ENCODE measurements at regions not wholly inside any gene's neighbourhood (a gene's known extent, or its start where the extent isn't known, plus 50 kb on each side); places are given as distances from the start of the nearest gene placed in this dataset.

GRCh38 chr12:17361224-17361623 lies 728.8 kb downstream of the RERGL start:
- TF ChIP-seq POLR2AphosphoS5 (IDR thresholded peaks at IDR 0.05) (no peak), CTCF (IDR thresholded peaks at IDR 0.05) (no peak), POLR2A (IDR thresholded peaks at IDR 0.05) (no peak), EP300 (IDR thresholded peaks at IDR 0.05; ENCODE audit: low read depth) (no peak)
- intact Hi-C loops (cut with DNase I; ENCODE audit: low total_unique reads) = no loop called here
- Histone ChIP-seq H3K27ac (no peak overlapping the region), H3K27me3 (no peaks in the 10 kb centered on the region), H3K9me3 (no peaks in the 10 kb centered on the region), H3K36me3 (no peaks in the 10 kb centered on the region), H3K4me3 (no peak overlapping the region), H3K4me1 (no peaks in the 10 kb centered on the region)
- no peak for DNase-seq
- in situ Hi-C loops (cut with MboI; ENCODE audit: low pct_ligation_motif_present in 1 of 4, low pct_unique_long_range_greater_than_20kb in 1 of 4, low sequenced_read_pairs in 3 of 4) = no loop called here
- 67 to 71% methylated on average over 3 of the region's 3 CpGs for WGBS, 2 donors (ENCODE audit: low coverage in 1 of 2)

GRCh38 chr12:17358835-17359234 lies 731.2 kb downstream of the RERGL start:
- Histone ChIP-seq H3K27me3 (no peaks in the 10 kb centered on the region), H3K36me3 (no peaks in the 10 kb centered on the region), H3K27ac (no peak overlapping the region), H3K9me3 (no peaks in the 10 kb centered on the region), H3K4me1 (no peaks in the 10 kb centered on the region), H3K4me3 (no peak overlapping the region)
- in situ Hi-C loops (cut with MboI; ENCODE audit: low pct_ligation_motif_present in 1 of 4, low pct_unique_long_range_greater_than_20kb in 1 of 4, low sequenced_read_pairs in 3 of 4) = no loop called here
- WGBS, 2 donors (ENCODE audit: low coverage in 1 of 2) = 20 to 46% methylated on average over 3 of the region's 3 CpGs
- DNase-seq = no peak
- TF ChIP-seq POLR2AphosphoS5 (IDR thresholded peaks at IDR 0.05) (no peak), EP300 (IDR thresholded peaks at IDR 0.05; ENCODE audit: low read depth) (no peak), POLR2A (IDR thresholded peaks at IDR 0.05) (no peak), CTCF (IDR thresholded peaks at IDR 0.05) (no peak)
- intact Hi-C loops (cut with DNase I; ENCODE audit: low total_unique reads) = no loop called here

- in situ Hi-C loops (cut with MboI; ENCODE audit: low pct_ligation_motif_present in 1 of 4, low pct_unique_long_range_greater_than_20kb in 1 of 4, low sequenced_read_pairs in 3 of 4) (no loop called here), intact Hi-C loops (cut with DNase I; ENCODE audit: low total_unique reads) (no loop called here)
- no peak overlapping the region for H3K4me3 ChIP-seq
- H3K4me1 ChIP-seq = no peaks in the 10 kb centered on the region
- WGBS, 2 donors (ENCODE audit: low coverage in 1 of 2) = 71 to 83% methylated on average over 1 of the region's 1 CpG
- no peaks in the 10 kb centered on the region for H3K27me3 ChIP-seq
- TF ChIP-seq EP300 (IDR thresholded peaks at IDR 0.05; ENCODE audit: low read depth) (no peak), CTCF (IDR thresholded peaks at IDR 0.05) (no peak), POLR2A (IDR thresholded peaks at IDR 0.05) (no peak), POLR2AphosphoS5 (IDR thresholded peaks at IDR 0.05) (no peak)
- H3K27ac ChIP-seq = no peak overlapping the region
- no peak for DNase-seq
- no peaks in the 10 kb centered on the region for H3K9me3 ChIP-seq
- no peaks in the 10 kb centered on the region for H3K36me3 ChIP-seq
Observed at GRCh38 chr12:17357396-17357795, 732.6 kb downstream of the RERGL start.

- H3K27ac ChIP-seq = no peak overlapping the region
- no peaks in the 10 kb centered on the region for H3K4me1 ChIP-seq
- H3K4me3 ChIP-seq = no peak overlapping the region
- TF ChIP-seq POLR2A (IDR thresholded peaks at IDR 0.05) (no peak), POLR2AphosphoS5 (IDR thresholded peaks at IDR 0.05) (no peak), EP300 (IDR thresholded peaks at IDR 0.05; ENCODE audit: low read depth) (no peak), CTCF (IDR thresholded peaks at IDR 0.05) (no peak)
- no peaks in the 10 kb centered on the region for H3K27me3 ChIP-seq
- intact Hi-C loops (cut with DNase I; ENCODE audit: low total_unique reads) = no loop called here
- H3K36me3 ChIP-seq = no peaks in the 10 kb centered on the region
- WGBS, 2 donors (ENCODE audit: low coverage in 1 of 2) = 53 to 64% methylated on average over 1 of the region's 1 CpG
- no peak for DNase-seq
- in situ Hi-C loops (cut with MboI; ENCODE audit: low pct_ligation_motif_present in 1 of 4, low pct_unique_long_range_greater_than_20kb in 1 of 4, low sequenced_read_pairs in 3 of 4) = no loop called here
- no peaks in the 10 kb centered on the region for H3K9me3 ChIP-seq
Observed at GRCh38 chr12:17352164-17352563, 737.8 kb downstream of the RERGL start.

Measured in transverse colon (tissue), 4 donors.